ENCODE measurements at regions not wholly inside any gene's neighbourhood (a gene's known extent, or its start where the extent isn't known, plus 50 kb on each side); places are given as distances from the start of the nearest gene placed in this dataset.

- 22 to 38% methylated on average over 3 of the region's 3 CpGs for whole genome bisulfite sequencing, 2 experiments (ENCODE audit: low coverage in 1 of 2, low lambda C conversion rate in 2 of 2, missing lambda C conversion rate in 2 of 2)
- Histone ChIP-seq H3K9ac (no peak overlapping the region), H3K9me3 (ENCODE audit: low read depth) (no peaks in the 10 kb centered on the region), H3K4me1 (ENCODE audit: insufficient read depth) (no peaks in the 10 kb centered on the region), H3F3A (ENCODE audit: insufficient read depth) (no peaks in the 10 kb centered on the region), H3K36me3 (ENCODE audit: low read depth) (no peaks in the 10 kb centered on the region), H2AFZ (no peak overlapping the region), H3K27me3 (replicated peaks; ENCODE audit: insufficient read depth) (no peaks in the 10 kb centered on the region), H4K20me1 (ENCODE audit: insufficient read depth) (no peaks in the 10 kb centered on the region), H3K9me2 (ENCODE audit: insufficient read depth) (no peaks in the 10 kb centered on the region), H3K4me2 (ENCODE audit: unreplicated experiment) (no peak overlapping the region), H3K27ac (no peak overlapping the region), H3K4me3 (no peak overlapping the region), H3K79me2 (ENCODE audit: insufficient read depth) (no peaks in the 10 kb centered on the region)
- TF ChIP-seq EZH2 (IDR thresholded peaks at IDR 0.05; ENCODE audit: insufficient read depth, poor library complexity, severe bottlenecking): no peak
- no peak for TF ChIP-seq EZH2phosphoT487 (IDR thresholded peaks at IDR 0.05; ENCODE audit: insufficient read depth, low read depth)
- in situ Hi-C loops (cut with MboI): no loop called here
- no peak for DNase-seq
These were observed 531.2 kb upstream of the VRK2 start for GRCh38 chr2:57515366-57515765.

- Histone ChIP-seq H3K27me3 (replicated peaks; ENCODE audit: insufficient read depth) (no peaks in the 10 kb centered on the region), H3K4me3 (no peak overlapping the region), H3F3A (ENCODE audit: insufficient read depth) (no peaks in the 10 kb centered on the region), H3K9ac (no peak overlapping the region), H3K36me3 (ENCODE audit: low read depth) (no peaks in the 10 kb centered on the region), H3K27ac (no peak overlapping the region), H3K79me2 (ENCODE audit: insufficient read depth) (no peaks in the 10 kb centered on the region), H3K4me1 (ENCODE audit: insufficient read depth) (no peaks in the 10 kb centered on the region), H2AFZ (peak overlapping the region; percentile 17; the same call in 1 of the 2 replicates), H3K9me2 (ENCODE audit: insufficient read depth) (no peaks in the 10 kb centered on the region), H3K9me3 (ENCODE audit: low read depth) (no peaks in the 10 kb centered on the region), H3K4me2 (ENCODE audit: unreplicated experiment) (no peak overlapping the region), H4K20me1 (ENCODE audit: insufficient read depth) (no peaks in the 10 kb centered on the region)
- in situ Hi-C loops (cut with MboI): no loop called here
- peak; percentile 64 for DNase-seq
- TF ChIP-seq EZH2 (IDR thresholded peaks at IDR 0.05; ENCODE audit: insufficient read depth, poor library complexity, severe bottlenecking): no peak
- no peak for TF ChIP-seq EZH2phosphoT487 (IDR thresholded peaks at IDR 0.05; ENCODE audit: insufficient read depth, low read depth)
- 15 to 18% methylated on average over 7 of the region's 7 CpGs for WGBS, 2 experiments (ENCODE audit: low coverage in 1 of 2, low lambda C conversion rate in 2 of 2, missing lambda C conversion rate in 2 of 2)
These were observed 529.8 kb upstream of the VRK2 start for GRCh38 chr2:57516698-57517340.

GRCh38 chr2:57523304-57523703 is 523.3 kb upstream of the VRK2 start:
- 0% methylated on average over 1 of the region's 1 CpG for WGBS, 2 experiments (ENCODE audit: low coverage in 1 of 2, low lambda C conversion rate in 2 of 2, missing lambda C conversion rate in 2 of 2)
- H4K20me1 ChIP-seq (ENCODE audit: insufficient read depth): no peaks in the 10 kb centered on the region
- no peak overlapping the region for H3K27ac ChIP-seq
- H3K4me2 ChIP-seq (ENCODE audit: unreplicated experiment): no peak overlapping the region
- no peaks in the 10 kb centered on the region for H3K4me1 ChIP-seq (ENCODE audit: insufficient read depth)
- no peaks in the 10 kb centered on the region for H3F3A ChIP-seq (ENCODE audit: insufficient read depth)
- peak; percentile 3 for DNase-seq
- TF ChIP-seq EZH2phosphoT487 (IDR thresholded peaks at IDR 0.05; ENCODE audit: insufficient read depth, low read depth): no peak
- TF ChIP-seq EZH2 (IDR thresholded peaks at IDR 0.05; ENCODE audit: insufficient read depth, poor library complexity, severe bottlenecking): no peak
- H2AFZ ChIP-seq: no peak overlapping the region
- H3K27me3 ChIP-seq (replicated peaks; ENCODE audit: insufficient read depth): no peaks in the 10 kb centered on the region
- H3K9ac ChIP-seq: no peak overlapping the region
- H3K4me3 ChIP-seq: no peak overlapping the region
- H3K9me2 ChIP-seq (ENCODE audit: insufficient read depth): no peaks in the 10 kb centered on the region
- H3K36me3 ChIP-seq (ENCODE audit: low read depth): no peaks in the 10 kb centered on the region
- in situ Hi-C loops (cut with MboI): no loop called here
- no peaks in the 10 kb centered on the region for H3K79me2 ChIP-seq (ENCODE audit: insufficient read depth)
- no peaks in the 10 kb centered on the region for H3K9me3 ChIP-seq (ENCODE audit: low read depth)

GRCh38 chr2:57527685-57528084 is 518.9 kb upstream of the VRK2 start:
- H3K36me3 ChIP-seq (ENCODE audit: low read depth): no peaks in the 10 kb centered on the region
- H3K27ac ChIP-seq: no peak overlapping the region
- no peaks in the 10 kb centered on the region for H3K4me1 ChIP-seq (ENCODE audit: insufficient read depth)
- no peaks in the 10 kb centered on the region for H3K9me2 ChIP-seq (ENCODE audit: insufficient read depth)
- H3K9ac ChIP-seq: no peak overlapping the region
- H3K27me3 ChIP-seq (replicated peaks; ENCODE audit: insufficient read depth): no peaks in the 10 kb centered on the region
- no peaks in the 10 kb centered on the region for H3F3A ChIP-seq (ENCODE audit: insufficient read depth)
- TF ChIP-seq EZH2phosphoT487 (IDR thresholded peaks at IDR 0.05; ENCODE audit: insufficient read depth, low read depth) (no peak), EZH2 (IDR thresholded peaks at IDR 0.05; ENCODE audit: insufficient read depth, poor library complexity, severe bottlenecking) (no peak)
- H3K4me2 ChIP-seq (ENCODE audit: unreplicated experiment): no peak overlapping the region
- 31 to 33% methylated on average over 1 of the region's 1 CpG for WGBS, 2 experiments (ENCODE audit: low coverage in 1 of 2, low lambda C conversion rate in 2 of 2, missing lambda C conversion rate in 2 of 2)
- DNase-seq: no peak
- H3K79me2 ChIP-seq (ENCODE audit: insufficient read depth): no peaks in the 10 kb centered on the region
- no peak overlapping the region for H3K4me3 ChIP-seq
- in situ Hi-C loops (cut with MboI): no loop called here
- H2AFZ ChIP-seq: no peak overlapping the region
- no peaks in the 10 kb centered on the region for H3K9me3 ChIP-seq (ENCODE audit: low read depth)
- no peaks in the 10 kb centered on the region for H4K20me1 ChIP-seq (ENCODE audit: insufficient read depth)

Measured in GM23248 (cell line).